Muscle layer of colon (tissue), 2 donors: ENCODE measurements at regions not wholly inside any gene's neighbourhood (a gene's known extent, or its start where the extent isn't known, plus 50 kb on each side); places are given as distances from the start of the nearest gene placed in this dataset.

ENCODE experiments used
- H3K27ac ChIP-seq: one replicate; pipeline ENCODE4 v1.7.0; 2013; ENCODE audit warnings: low read depth, mild to moderate bottlenecking, low read length, moderate library complexity
- H3K27me3 ChIP-seq, 2 donors: one replicate each; pipeline ENCODE4 v1.7.0; 2013; ENCODE audit warnings: low read length in 2 of 2, mild to moderate bottlenecking in 2 of 2; ENCODE audit not compliant: insufficient read depth in 2 of 2, control insufficient read depth in 1 of 2
- H3K36me3 ChIP-seq: one replicate; pipeline ENCODE4 v1.7.0; 2013; ENCODE audit warnings: mild to moderate bottlenecking, low read length; ENCODE audit not compliant: insufficient read depth
- H3K4me1 ChIP-seq: one replicate; pipeline ENCODE4 v1.7.0; 2013; ENCODE audit warnings: mild to moderate bottlenecking, low read length; ENCODE audit not compliant: insufficient read depth
- H3K4me3 ChIP-seq, 2 donors: one replicate each; pipeline ENCODE4 v1.7.0; 2013; ENCODE audit warnings: low read length in 2 of 2, low read depth in 1 of 2, mild to moderate bottlenecking in 1 of 2, moderate library complexity in 1 of 2
- H3K9ac ChIP-seq: one replicate; pipeline ENCODE4 v1.7.0; 2013; ENCODE audit warnings: low read length
- H3K9me3 ChIP-seq: one replicate; pipeline ENCODE4 v1.7.0; 2013; ENCODE audit warnings: mild to moderate bottlenecking, low read length
- donor health status: abdominal sarcoma.
- donor health status: Adenocarcinoma of cecum.

GRCh38 chr2:15858466-15858865, 81.9 kb upstream of the MYCN start:
- no peaks in the 10 kb centered on the region for H3K27me3 ChIP-seq

GRCh38 chr2:15860051-15860663, 80.2 kb upstream of the MYCN start:
- H3K4me1 ChIP-seq, result no peaks in the 10 kb centered on the region
- H3K36me3 ChIP-seq, result no peaks in the 10 kb centered on the region
- H3K9ac ChIP-seq, result no peak overlapping the region
- H3K27me3 ChIP-seq, result no peaks in the 10 kb centered on the region
- H3K9me3 ChIP-seq, result no peaks in the 10 kb centered on the region
- no peak overlapping the region for H3K4me3 ChIP-seq
- H3K27ac ChIP-seq, result no peak overlapping the region

More at GRCh38 chr2:15858466-15858865, 81.9 kb upstream of the MYCN start:
- H3K9ac ChIP-seq, result no peak overlapping the region
- no peak overlapping the region for H3K27ac ChIP-seq
- H3K4me1 ChIP-seq, result no peaks in the 10 kb centered on the region
- H3K9me3 ChIP-seq, result no peaks in the 10 kb centered on the region
- H3K4me3 ChIP-seq, result no peak overlapping the region
- no peaks in the 10 kb centered on the region for H3K36me3 ChIP-seq

- H3K4me3 ChIP-seq, result no peak overlapping the region
- no peaks in the 10 kb centered on the region for H3K27me3 ChIP-seq
- H3K4me1 ChIP-seq, result no peaks in the 10 kb centered on the region
- no peak overlapping the region for H3K27ac ChIP-seq
- H3K36me3 ChIP-seq, result no peaks in the 10 kb centered on the region
- H3K9me3 ChIP-seq, result no peaks in the 10 kb centered on the region
- H3K9ac ChIP-seq, result no peak overlapping the region
Measured at GRCh38 chr2:15860760-15861159, 79.6 kb upstream of the MYCN start.

GRCh38 chr2:15861172-15861822, 79.1 kb upstream of the MYCN start:
- no peaks in the 10 kb centered on the region for H3K27me3 ChIP-seq
- no peaks in the 10 kb centered on the region for H3K4me1 ChIP-seq
- no peaks in the 10 kb centered on the region for H3K9me3 ChIP-seq
- H3K9ac ChIP-seq, result no peak overlapping the region
- H3K4me3 ChIP-seq, result no peak overlapping the region
- no peaks in the 10 kb centered on the region for H3K36me3 ChIP-seq
- no peak overlapping the region for H3K27ac ChIP-seq

GRCh38 chr2:15861898-15862297, 78.5 kb upstream of the MYCN start:
- H3K4me3 ChIP-seq, result no peak overlapping the region
- no peaks in the 10 kb centered on the region for H3K36me3 ChIP-seq
- H3K9me3 ChIP-seq, result no peaks in the 10 kb centered on the region
- H3K27ac ChIP-seq, result no peak overlapping the region
- no peak overlapping the region for H3K9ac ChIP-seq
- H3K4me1 ChIP-seq, result no peaks in the 10 kb centered on the region
- H3K27me3 ChIP-seq, result no peaks in the 10 kb centered on the region

- Histone ChIP-seq H3K4me3 (no peak overlapping the region), H3K27me3 (no peaks in the 10 kb centered on the region), H3K27ac (no peak overlapping the region), H3K9ac (no peak overlapping the region), H3K9me3 (no peaks in the 10 kb centered on the region), H3K36me3 (no peaks in the 10 kb centered on the region), H3K4me1 (no peaks in the 10 kb centered on the region)
Measured at GRCh38 chr2:15863089-15863488, 77.3 kb upstream of the MYCN start.

GRCh38 chr2:15863494-15864175, 76.7 kb upstream of the MYCN start:
- no peaks in the 10 kb centered on the region for H3K36me3 ChIP-seq
- H3K4me1 ChIP-seq, result no peaks in the 10 kb centered on the region
- no peak overlapping the region for H3K4me3 ChIP-seq
- no peak overlapping the region for H3K27ac ChIP-seq
- H3K27me3 ChIP-seq, result no peaks in the 10 kb centered on the region
- no peaks in the 10 kb centered on the region for H3K9me3 ChIP-seq
- H3K9ac ChIP-seq, result no peak overlapping the region

GRCh38 chr2:15864176-15864769, 76.1 kb upstream of the MYCN start:
- Histone ChIP-seq H3K27ac (no peak overlapping the region), H3K27me3 (no peaks in the 10 kb centered on the region), H3K36me3 (no peaks in the 10 kb centered on the region), H3K4me1 (no peaks in the 10 kb centered on the region), H3K9me3 (no peaks in the 10 kb centered on the region), H3K4me3 (no peak overlapping the region), H3K9ac (no peak overlapping the region)

GRCh38 chr2:15865923-15866322, 74.4 kb upstream of the MYCN start:
- H3K27me3 ChIP-seq, result no peaks in the 10 kb centered on the region
- no peaks in the 10 kb centered on the region for H3K36me3 ChIP-seq
- no peaks in the 10 kb centered on the region for H3K9me3 ChIP-seq
- no peak overlapping the region for H3K4me3 ChIP-seq
- H3K9ac ChIP-seq, result no peak overlapping the region
- H3K4me1 ChIP-seq, result no peaks in the 10 kb centered on the region
- no peak overlapping the region for H3K27ac ChIP-seq

GRCh38 chr2:15866563-15867193, 73.7 kb upstream of the MYCN start:
- Histone ChIP-seq H3K36me3 (no peaks in the 10 kb centered on the region), H3K9ac (no peak overlapping the region), H3K4me3 (no peak overlapping the region), H3K27ac (no peak overlapping the region), H3K4me1 (no peaks in the 10 kb centered on the region), H3K27me3 (no peaks in the 10 kb centered on the region), H3K9me3 (no peaks in the 10 kb centered on the region)
